H1 (cell line): ENCODE measurements at regions not wholly inside any gene's neighbourhood (a gene's known extent, or its start where the extent isn't known, plus 50 kb on each side); places are given as distances from the start of the nearest gene placed in this dataset.

Experiments used
- CTCF ChIP-seq, 3 experiments: IDR thresholded peaks; 1 replicate in 2 of 3; 2 replicates in 1 of 3; pipeline versions ENCODE4 v1.5.1 to v1.6.1; 2011; ENCODE audit warnings: low read length in 3 of 3, mild to moderate bottlenecking in 3 of 3, inconsistent platforms in 2 of 3, low read depth in 1 of 3, moderate library complexity in 1 of 3; ENCODE audit not compliant: insufficient read depth in 1 of 3; ENCODE audit errors: control extremely low read depth in 1 of 3
- EZH2 ChIP-seq: fragments of 200-600 bp; sonication (generic); IDR thresholded peaks from 2 replicates; pipeline ENCODE4 v1.7.1; 2012; ENCODE audit warnings: low read depth, mild to moderate bottlenecking, moderate library complexity, low read length, inconsistent platforms; ENCODE audit not compliant: severe bottlenecking
- FOSL1 ChIP-seq: IDR thresholded peaks from 2 replicates; pipeline ENCODE4 v1.6.1; 2011; ENCODE audit warnings: mild to moderate bottlenecking, low read depth, low read length, moderate library complexity; ENCODE audit not compliant: insufficient read depth
- HDAC6 ChIP-seq: IDR thresholded peaks from one replicate; pipeline ENCODE4 v1.7.1; 2012; ENCODE audit warnings: low read depth, mild to moderate bottlenecking, inconsistent platforms, low read length, moderate library complexity
- JUN ChIP-seq: IDR thresholded peaks from 2 replicates; pipeline ENCODE4 v1.6.1; 2011; ENCODE audit warnings: low read depth, mild to moderate bottlenecking, improper control_type of control experiment, low read length
- JUND ChIP-seq: IDR thresholded peaks from 2 replicates; pipeline ENCODE4 v1.6.1; 2011; ENCODE audit warnings: mild to moderate bottlenecking, improper control_type of control experiment, low read length
- POLR2A ChIP-seq, 2 experiments: IDR thresholded peaks; 1 replicate in 1 of 2; 2 replicates in 1 of 2; pipeline ENCODE4 v1.6.1; 2011; ENCODE audit warnings: low read depth in 2 of 2, low read length in 2 of 2, mild to moderate bottlenecking in 2 of 2; ENCODE audit errors: control extremely low read depth in 1 of 2
- RAD21 ChIP-seq, 2 experiments: IDR thresholded peaks in 1 of 2; conservative IDR thresholded peaks in 1 of 2; 2 replicates each; pipeline ENCODE4 v1.6.1; 2011; ENCODE audit warnings: low read depth in 2 of 2, low read length in 2 of 2, improper control_type of control experiment in 1 of 2, inconsistent platforms in 1 of 2, mild to moderate bottlenecking in 1 of 2, moderate library complexity in 1 of 2
- RNF2 ChIP-seq: fragments of 200-900, 300-1000 bp; sonication (generic); IDR thresholded peaks from 2 replicates; pipeline ENCODE4 v1.7.1; 2016; ENCODE audit warnings: borderline replicate concordance, low read depth, mild to moderate bottlenecking, antibody characterized with exemption, low read length; ENCODE audit not compliant: poor library complexity, severe bottlenecking; ENCODE audit errors: missing control alignments
- TF ChIP-seq, protein P1 (sequence below): IDR thresholded peaks from 2 replicates; pipeline ENCODE4 v1.6.1; 2012; ENCODE audit warnings: inconsistent platforms

GRCh38 chr3:196141052-196141865 lies 59.4 kb upstream of the TFRC start:
- TF ChIP-seq JUN (no peak), CTCF (IDR thresholded peaks at IDR 0.05; ENCODE audit: control extremely low read depth in 1 of 3, insufficient read depth in 1 of 3, low read depth in 1 of 3, low read length in 3 of 3) (no peak), EZH2 (no peak), RAD21 (IDR thresholded peaks at IDR 0.05 in 1 of 2, conservative IDR thresholded peaks at IDR 0.05 in 1 of 2; ENCODE audit: low read depth in 2 of 2, low read length in 2 of 2) (no peak), RNF2 (no peak), FOSL1 (no peak), POLR2A (IDR thresholded peaks at IDR 0.05; ENCODE audit: control extremely low read depth in 1 of 2, low read depth in 2 of 2, low read length in 2 of 2) (no peak), HDAC6 (no peak), JUND (no peak)
- TF ChIP-seq, protein P1, sequence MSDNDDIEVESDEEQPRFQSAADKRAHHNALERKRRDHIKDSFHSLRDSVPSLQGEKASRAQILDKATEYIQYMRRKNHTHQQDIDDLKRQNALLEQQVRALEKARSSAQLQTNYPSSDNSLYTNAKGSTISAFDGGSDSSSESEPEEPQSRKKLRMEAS: no peak
